Neural progenitor cell (in vitro differentiated cells): ENCODE measurements at regions not wholly inside any gene's neighbourhood (a gene's known extent, or its start where the extent isn't known, plus 50 kb on each side); places are given as distances from the start of the nearest gene placed in this dataset.
"Not testable (repeated sequence)": the region's sequence is repeated elsewhere in the genome, so short reads cannot be mapped to it uniquely, and the experiment has no call there.

Experiments
- EZH2 ChIP-seq: fragments of 200-600 bp; sonication (generic); IDR thresholded peaks from 2 replicates; pipeline ENCODE4 v1.6.1; 2017; ENCODE audit warnings: antibody characterized with exemption, mild to moderate bottlenecking, moderate library complexity
- TF ChIP-seq, protein P1 (sequence below): fragments of 200-600 bp; sonication (generic); IDR thresholded peaks from 2 replicates; pipeline ENCODE4 v1.5.1; 2017; ENCODE audit warnings: antibody characterized with exemption, mild to moderate bottlenecking

DNA sequence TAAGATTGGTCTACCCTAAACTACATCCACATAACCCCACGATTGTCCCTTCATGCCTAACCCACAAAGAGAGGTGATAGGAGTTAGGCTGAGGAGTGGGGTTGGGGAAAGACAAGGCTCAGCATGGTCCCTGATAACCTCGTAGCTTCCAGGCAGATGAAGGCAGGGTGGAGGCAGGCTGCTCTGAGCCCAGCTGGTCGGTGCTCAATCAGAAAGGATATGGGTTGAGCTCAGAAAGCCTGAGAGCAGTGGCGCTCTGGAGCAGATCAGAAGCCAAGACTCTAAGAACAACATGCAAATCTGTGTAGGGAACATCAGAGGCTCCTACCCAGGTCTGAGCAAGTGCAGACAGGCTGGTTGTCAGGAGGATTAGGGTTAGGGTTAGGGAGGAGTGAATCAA lies 353.0 kb downstream of the GOLGA6L6 start:
- TF ChIP-seq, protein P1, sequence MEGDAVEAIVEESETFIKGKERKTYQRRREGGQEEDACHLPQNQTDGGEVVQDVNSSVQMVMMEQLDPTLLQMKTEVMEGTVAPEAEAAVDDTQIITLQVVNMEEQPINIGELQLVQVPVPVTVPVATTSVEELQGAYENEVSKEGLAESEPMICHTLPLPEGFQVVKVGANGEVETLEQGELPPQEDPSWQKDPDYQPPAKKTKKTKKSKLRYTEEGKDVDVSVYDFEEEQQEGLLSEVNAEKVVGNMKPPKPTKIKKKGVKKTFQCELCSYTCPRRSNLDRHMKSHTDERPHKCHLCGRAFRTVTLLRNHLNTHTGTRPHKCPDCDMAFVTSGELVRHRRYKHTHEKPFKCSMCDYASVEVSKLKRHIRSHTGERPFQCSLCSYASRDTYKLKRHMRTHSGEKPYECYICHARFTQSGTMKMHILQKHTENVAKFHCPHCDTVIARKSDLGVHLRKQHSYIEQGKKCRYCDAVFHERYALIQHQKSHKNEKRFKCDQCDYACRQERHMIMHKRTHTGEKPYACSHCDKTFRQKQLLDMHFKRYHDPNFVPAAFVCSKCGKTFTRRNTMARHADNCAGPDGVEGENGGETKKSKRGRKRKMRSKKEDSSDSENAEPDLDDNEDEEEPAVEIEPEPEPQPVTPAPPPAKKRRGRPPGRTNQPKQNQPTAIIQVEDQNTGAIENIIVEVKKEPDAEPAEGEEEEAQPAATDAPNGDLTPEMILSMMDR = not testable (repeated sequence)
- TF ChIP-seq EZH2 = not testable (repeated sequence)
